ENCODE measurements at regions not wholly inside any gene's neighbourhood (a gene's known extent, or its start where the extent isn't known, plus 50 kb on each side); places are given as distances from the start of the nearest gene placed in this dataset.

DNA sequence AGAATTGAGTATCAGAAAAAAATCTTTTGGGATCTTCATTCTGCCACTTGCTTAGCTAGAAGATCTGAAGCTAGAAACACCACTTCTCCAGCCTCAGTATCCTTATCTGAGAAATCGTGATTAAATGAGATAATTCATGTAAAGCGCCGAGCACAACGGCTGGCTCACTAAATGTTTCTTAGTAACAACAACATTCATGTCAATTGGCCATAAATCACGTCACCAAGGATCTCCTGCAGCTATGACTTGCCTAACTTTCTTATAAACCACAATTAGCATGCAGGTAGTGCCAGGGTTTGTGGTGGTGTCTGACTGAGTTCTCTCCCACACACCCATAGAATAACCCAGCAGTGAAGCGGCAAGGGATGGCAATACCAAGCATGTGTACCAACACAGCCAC, 501.3 kb downstream of the EFNB2 start:
- no peak overlapping the region for H2AFZ ChIP-seq (ENCODE audit: low read length)
- no peak for DNase-seq (ENCODE audit: low spot score)
- no peak overlapping the region for H3K4me2 ChIP-seq (ENCODE audit: low read length)
- ChIA-PET POLR2A (no interaction called here), CTCF (ENCODE audit: unreplicated experiment) (no interaction called here)
- no TSS peak for BruUV-seq (replicated peaks)
- no peak overlapping the region for H3K4me3 ChIP-seq (ENCODE audit: low read depth, low read length, poor library complexity, severe bottlenecking)
- no peak overlapping the region for H3K27ac ChIP-seq (ENCODE audit: low read depth, low read length, poor library complexity, severe bottlenecking)
- no peaks in the 10 kb centered on the region for H3K36me3 ChIP-seq (ENCODE audit: insufficient read depth, low read length)
- H4K20me1 ChIP-seq (ENCODE audit: insufficient read depth, low read length): no peaks in the 10 kb centered on the region
- intact Hi-C loops (cut with micrococcal nuclease; ENCODE audit: unreplicated experiment): no loop called here
- H3K79me2 ChIP-seq (ENCODE audit: insufficient read depth, low read depth, low read length): no peaks in the 10 kb centered on the region
- H3K9me3 ChIP-seq (ENCODE audit: low read length): no peaks in the 10 kb centered on the region
- H3K9me2 ChIP-seq (ENCODE audit: insufficient read depth, low read length): no peaks in the 10 kb centered on the region
- H3K4me1 ChIP-seq (ENCODE audit: insufficient read depth, low read length, poor library complexity, severe bottlenecking): no peaks in the 10 kb centered on the region
- no peak for TF ChIP-seq EZH2phosphoT487 (IDR thresholded peaks at IDR 0.05; ENCODE audit: borderline replicate concordance, low read depth, low read length)
- TF ChIP-seq, protein P1, sequence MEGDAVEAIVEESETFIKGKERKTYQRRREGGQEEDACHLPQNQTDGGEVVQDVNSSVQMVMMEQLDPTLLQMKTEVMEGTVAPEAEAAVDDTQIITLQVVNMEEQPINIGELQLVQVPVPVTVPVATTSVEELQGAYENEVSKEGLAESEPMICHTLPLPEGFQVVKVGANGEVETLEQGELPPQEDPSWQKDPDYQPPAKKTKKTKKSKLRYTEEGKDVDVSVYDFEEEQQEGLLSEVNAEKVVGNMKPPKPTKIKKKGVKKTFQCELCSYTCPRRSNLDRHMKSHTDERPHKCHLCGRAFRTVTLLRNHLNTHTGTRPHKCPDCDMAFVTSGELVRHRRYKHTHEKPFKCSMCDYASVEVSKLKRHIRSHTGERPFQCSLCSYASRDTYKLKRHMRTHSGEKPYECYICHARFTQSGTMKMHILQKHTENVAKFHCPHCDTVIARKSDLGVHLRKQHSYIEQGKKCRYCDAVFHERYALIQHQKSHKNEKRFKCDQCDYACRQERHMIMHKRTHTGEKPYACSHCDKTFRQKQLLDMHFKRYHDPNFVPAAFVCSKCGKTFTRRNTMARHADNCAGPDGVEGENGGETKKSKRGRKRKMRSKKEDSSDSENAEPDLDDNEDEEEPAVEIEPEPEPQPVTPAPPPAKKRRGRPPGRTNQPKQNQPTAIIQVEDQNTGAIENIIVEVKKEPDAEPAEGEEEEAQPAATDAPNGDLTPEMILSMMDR (conservative IDR thresholded peaks at IDR 0.05; ENCODE audit: low read length): no peak

- Histone ChIP-seq H3K4me3 (ENCODE audit: low read depth, low read length, poor library complexity, severe bottlenecking) (no peak overlapping the region), H3K27ac (ENCODE audit: low read depth, low read length, poor library complexity, severe bottlenecking) (no peak overlapping the region), H3K4me1 (ENCODE audit: insufficient read depth, low read length, poor library complexity, severe bottlenecking) (no peaks in the 10 kb centered on the region), H3K9me3 (ENCODE audit: low read length) (no peaks in the 10 kb centered on the region), H3K9me2 (ENCODE audit: insufficient read depth, low read length) (no peaks in the 10 kb centered on the region), H3K79me2 (ENCODE audit: insufficient read depth, low read depth, low read length) (no peaks in the 10 kb centered on the region), H4K20me1 (ENCODE audit: insufficient read depth, low read length) (no peaks in the 10 kb centered on the region), H3K36me3 (ENCODE audit: insufficient read depth, low read length) (no peaks in the 10 kb centered on the region), H2AFZ (ENCODE audit: low read length) (no peak overlapping the region), H3K4me2 (ENCODE audit: low read length) (no peak overlapping the region)
- TF ChIP-seq, protein P1 (conservative IDR thresholded peaks at IDR 0.05; ENCODE audit: low read length): no peak
- no peak for TF ChIP-seq EZH2phosphoT487 (IDR thresholded peaks at IDR 0.05; ENCODE audit: borderline replicate concordance, low read depth, low read length)
- ChIA-PET POLR2A (no interaction called here), CTCF (ENCODE audit: unreplicated experiment) (no interaction called here)
- no peak for DNase-seq (ENCODE audit: low spot score)
- intact Hi-C loops (cut with micrococcal nuclease; ENCODE audit: unreplicated experiment): no loop called here
- BruUV-seq (replicated peaks): no TSS peak
Measured at GRCh38 chr13:106033659-106034058, 501.8 kb downstream of the EFNB2 start.

GRCh38 chr13:106032441-106032840, 503.0 kb downstream of the EFNB2 start:
- BruUV-seq (replicated peaks): no TSS peak

More at GRCh38 chr13:106032441-106032840, 503.0 kb downstream of the EFNB2 start:
- no peaks in the 10 kb centered on the region for H3K9me3 ChIP-seq (ENCODE audit: low read length)
- ChIA-PET POLR2A (no interaction called here), CTCF (ENCODE audit: unreplicated experiment) (no interaction called here)
- no peak overlapping the region for H3K4me3 ChIP-seq (ENCODE audit: low read depth, low read length, poor library complexity, severe bottlenecking)
- no peaks in the 10 kb centered on the region for H4K20me1 ChIP-seq (ENCODE audit: insufficient read depth, low read length)
- TF ChIP-seq, protein P1 (conservative IDR thresholded peaks at IDR 0.05; ENCODE audit: low read length): no peak
- no peak for TF ChIP-seq EZH2phosphoT487 (IDR thresholded peaks at IDR 0.05; ENCODE audit: borderline replicate concordance, low read depth, low read length)
- H3K4me1 ChIP-seq (ENCODE audit: insufficient read depth, low read length, poor library complexity, severe bottlenecking): no peaks in the 10 kb centered on the region
- H3K27ac ChIP-seq (ENCODE audit: low read depth, low read length, poor library complexity, severe bottlenecking): no peak overlapping the region
- H3K79me2 ChIP-seq (ENCODE audit: insufficient read depth, low read depth, low read length): no peaks in the 10 kb centered on the region
- no peak overlapping the region for H2AFZ ChIP-seq (ENCODE audit: low read length)
- no peak overlapping the region for H3K4me2 ChIP-seq (ENCODE audit: low read length)
- intact Hi-C loops (cut with micrococcal nuclease; ENCODE audit: unreplicated experiment): no loop called here
- no peak for DNase-seq (ENCODE audit: low spot score)
- no peaks in the 10 kb centered on the region for H3K36me3 ChIP-seq (ENCODE audit: insufficient read depth, low read length)
- no peaks in the 10 kb centered on the region for H3K9me2 ChIP-seq (ENCODE audit: insufficient read depth, low read length)

Measured in OCI-LY7 (cell line).